SK-N-SH (cell line): ENCODE measurements at regions not wholly inside any gene's neighbourhood (a gene's known extent, or its start where the extent isn't known, plus 50 kb on each side); places are given as distances from the start of the nearest gene placed in this dataset.

Experiments used
- CTCF ChIA-PET: fragments of 300-600, 350-600 bp; formaldehyde crosslinking; extraction: SDS; loops from one replicate; lab custom pipeline; 2021; lab: Yijun Ruan, JAX
- POLR2A ChIA-PET: fragments of 350-600 bp; sonication (Branson Sonifier 250); formaldehyde crosslinking; extraction: SDS; loops from one replicate; lab custom pipeline; 2020; ENCODE audit warnings: antibody characterized with exemption, inconsistent platforms; lab: Yijun Ruan, JAX
- DNase-seq: peaks from one replicate; pipeline ENCODE4 v3.0.0; 2012
- H2AFZ ChIP-seq: fragments of 200-600 bp; sonication (generic); 2 replicates; pipeline ENCODE4 v1.8.1; 2016; ENCODE audit warnings: antibody characterized with exemption, mild to moderate bottlenecking, low read depth
- H3F3A ChIP-seq: fragments of 200-600 bp; sonication (generic); replicated peaks from 2 replicates; pipeline ENCODE3; 2016; ENCODE audit warnings: antibody characterized with exemption, mild to moderate bottlenecking; ENCODE audit not compliant: insufficient read depth
- H3K27ac ChIP-seq, 2 experiments: fragments of 200-500 bp in 1 of 2; fragments of 200-600 bp in 1 of 2; sonication (Bioruptor generic) in 1 of 2; sonication (generic), shearing (Covaris generic) in 1 of 2; 2 replicates each; pipeline versions ENCODE4 v1.5.1 to v1.6.1; 2014 to 2016; ENCODE audit warnings: low read depth in 2 of 2, inconsistent platforms in 1 of 2, low read length in 1 of 2, mild to moderate bottlenecking in 1 of 2, mixed read lengths in 1 of 2
- H3K27me3 ChIP-seq: fragments of 200-600 bp; sonication (generic), shearing (Covaris generic); 2 replicates; pipeline ENCODE4 v1.6.1; 2016; ENCODE audit warnings: mixed run types; ENCODE audit not compliant: insufficient read depth
- H3K36me3 ChIP-seq, 2 experiments: fragments of 200-500 bp in 1 of 2; fragments of 200-600 bp in 1 of 2; sonication (Bioruptor generic) in 1 of 2; sonication (generic) in 1 of 2; replicated peaks in 1 of 2; 2 replicates each; pipeline versions ENCODE3 to v1.5.1; 2014 to 2016; ENCODE audit warnings: low read length in 1 of 2, mild to moderate bottlenecking in 1 of 2; ENCODE audit not compliant: insufficient read depth in 2 of 2, control insufficient read depth in 1 of 2
- H3K4me1 ChIP-seq, 2 experiments: fragments of 200-500 bp in 1 of 2; fragments of 200-600 bp in 1 of 2; sonication (Bioruptor generic) in 1 of 2; sonication (generic), shearing (Covaris generic) in 1 of 2; 2 replicates each; pipeline versions ENCODE4 v1.5.1 to v1.6.1; 2014 to 2016; ENCODE audit warnings: low read depth in 1 of 2, low read length in 1 of 2, mixed run types in 1 of 2; ENCODE audit not compliant: insufficient read depth in 2 of 2, control insufficient read depth in 1 of 2
- H3K4me2 ChIP-seq: fragments of 200-600 bp; sonication (generic), shearing (Covaris generic); 2 replicates; pipeline ENCODE4 v1.6.1; 2017; ENCODE audit warnings: mixed run types
- H3K4me3 ChIP-seq, 2 experiments: fragments of 200-500 bp in 1 of 2; fragments of 200-600 bp in 1 of 2; sonication (Bioruptor generic) in 1 of 2; sonication (generic), shearing (Covaris generic) in 1 of 2; 2 replicates each; pipeline versions ENCODE4 v1.5.1 to v1.8.1; 2014 to 2016; ENCODE audit warnings: low read depth in 2 of 2, inconsistent platforms in 1 of 2, low read length in 1 of 2, mild to moderate bottlenecking in 1 of 2, mixed read lengths in 1 of 2, moderate library complexity in 1 of 2
- H3K79me2 ChIP-seq: fragments of 200-600 bp; sonication (generic); 2 replicates; pipeline ENCODE4 v1.8.1; 2017; ENCODE audit warnings: mild to moderate bottlenecking; ENCODE audit not compliant: insufficient read depth
- H3K9ac ChIP-seq: fragments of 200-600 bp; sonication (generic); 2 replicates; pipeline ENCODE4 v1.6.1; 2017; ENCODE audit warnings: mixed run types
- H3K9me2 ChIP-seq: fragments of 200-600 bp; sonication (generic); 2 replicates; pipeline ENCODE4 v1.6.1; 2017; ENCODE audit warnings: mixed run types
- H3K9me3 ChIP-seq: fragments of 200-600 bp; sonication (generic); 2 replicates; pipeline ENCODE4 v1.6.1; 2017; ENCODE audit warnings: mixed run types, mild to moderate bottlenecking, moderate library complexity
- H4K20me1 ChIP-seq: fragments of 200-600 bp; sonication (generic); 2 replicates; pipeline ENCODE4 v1.6.1; 2017; ENCODE audit warnings: mild to moderate bottlenecking, mixed run types; ENCODE audit not compliant: insufficient read depth
- CHD2 ChIP-seq: fragments of 150-350 bp; IDR thresholded peaks from 2 replicates; pipeline ENCODE4 v1.6.1; 2018; ENCODE audit warnings: low read length; ENCODE audit not compliant: partially characterized antibody
- EP300 ChIP-seq, 2 experiments: IDR thresholded peaks; 2 replicates each; pipeline versions ENCODE4 v1.4.0 to v1.6.1; 2012; ENCODE audit warnings: borderline replicate concordance in 1 of 2, low read depth in 1 of 2, low read length in 1 of 2
- FOXJ3 ChIP-seq: sonication (generic); formaldehyde crosslinking; IDR thresholded peaks from 2 replicates; pipeline ENCODE4 v1.5.1; 2020; ENCODE audit warnings: mild to moderate bottlenecking, missing genetic modification reagents
- GATA2 ChIP-seq: sonication (generic); formaldehyde crosslinking; IDR thresholded peaks from 2 replicates; pipeline ENCODE4 v1.5.0; 2020; ENCODE audit warnings: mild to moderate bottlenecking, missing genetic modification reagents
- JUND ChIP-seq: IDR thresholded peaks from 2 replicates; pipeline ENCODE4 v1.4.0; 2012
- MEF2A ChIP-seq: IDR thresholded peaks from 2 replicates; pipeline ENCODE4 v1.4.0; 2012; ENCODE audit warnings: low read depth, borderline replicate concordance
- MXI1 ChIP-seq: IDR thresholded peaks from 2 replicates; pipeline ENCODE4 v1.6.1; 2012; ENCODE audit warnings: mild to moderate bottlenecking, low read depth, low read length, improper control_type of control experiment
- NFIC ChIP-seq: IDR thresholded peaks from 2 replicates; pipeline ENCODE4 v1.4.0; 2012; ENCODE audit warnings: borderline replicate concordance
- POLR2AphosphoS5 ChIP-seq: IDR thresholded peaks from 2 replicates; pipeline ENCODE4 v1.6.1; 2012; ENCODE audit warnings: low read depth, low read length
- TCF12 ChIP-seq: IDR thresholded peaks from 2 replicates; pipeline ENCODE4 v1.4.0; 2012
- YY1 ChIP-seq: IDR thresholded peaks from 2 replicates; pipeline ENCODE4 v1.4.0; 2012; ENCODE audit warnings: low read depth, mild to moderate bottlenecking
- WGBS: methylation state at CpG from one replicate; pipeline ENCODE4 v1.1.6; 2017; ENCODE audit warnings: low lambda C conversion rate; 5-methylcytosine and 5-hydroxymethylcytosine counted together
- TF ChIP-seq, protein P1 (sequence below): IDR thresholded peaks from 2 replicates; pipeline ENCODE4 v1.4.0; 2012; ENCODE audit warnings: low read depth, borderline replicate concordance
- TF ChIP-seq, protein P2 (sequence below): IDR thresholded peaks from 2 replicates; pipeline ENCODE4 v1.4.0; 2012; ENCODE audit warnings: low read depth, borderline replicate concordance
- TF ChIP-seq, protein P3 (sequence below): fragments of 150-350 bp; IDR thresholded peaks from 2 replicates; pipeline ENCODE4 v1.6.1; 2017; ENCODE audit warnings: antibody characterized with exemption, low read length, low read depth, borderline replicate concordance
- TF ChIP-seq, protein P4 (sequence below): IDR thresholded peaks from 2 replicates; pipeline ENCODE4 v1.6.1; 2012; ENCODE audit warnings: mild to moderate bottlenecking, low read depth, low read length, moderate library complexity

DNA sequence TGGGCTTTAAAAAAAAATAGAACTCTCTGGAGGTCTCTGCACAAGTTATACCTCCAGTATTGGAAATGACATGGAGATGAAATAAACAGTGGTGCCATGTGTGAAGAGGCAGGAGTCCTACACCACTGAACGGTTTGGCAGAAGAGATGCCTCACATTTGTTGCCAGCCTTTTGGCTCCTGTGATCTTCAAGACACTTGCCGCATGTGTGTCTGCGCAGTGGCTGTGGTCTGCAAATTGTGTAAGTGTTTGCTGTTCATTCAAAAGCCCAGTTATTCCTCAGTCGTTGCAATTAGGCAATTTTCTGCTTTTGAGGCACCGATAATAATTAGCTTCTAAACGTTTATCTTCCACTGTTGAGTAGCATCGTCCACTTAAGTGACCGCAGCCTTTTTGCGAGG, 319.1 kb downstream of the BRD1 start:
- Histone ChIP-seq H4K20me1 (no peaks in the 10 kb centered on the region), H3K27ac (no peak overlapping the region), H3K79me2 (no peaks in the 10 kb centered on the region), H3K4me1 (no peaks in the 10 kb centered on the region), H3K36me3 (no peaks in the 10 kb centered on the region), H3K27me3 (no peaks in the 10 kb centered on the region), H2AFZ (no peak overlapping the region), H3K4me3 (no peak overlapping the region), H3K9me2 (no peaks in the 10 kb centered on the region), H3K4me2 (no peak overlapping the region), H3F3A (no peaks in the 10 kb centered on the region), H3K9ac (no peak overlapping the region), H3K9me3 (no peaks in the 10 kb centered on the region; the same call in 1 of the 2 replicates)
- TF ChIP-seq TCF12 (no peak), EP300 (IDR thresholded peaks at IDR 0.05; ENCODE audit: borderline replicate concordance in 1 of 2, low read depth in 1 of 2, low read length in 1 of 2) (no peak), YY1 (no peak), GATA2 (CRISPR knock-in tag) (no peak), MXI1 (no peak), JUND (no peak), NFIC (no peak), CHD2 (no peak), POLR2AphosphoS5 (no peak), FOXJ3 (no peak), MEF2A (no peak)
- TF ChIP-seq, protein P1, sequence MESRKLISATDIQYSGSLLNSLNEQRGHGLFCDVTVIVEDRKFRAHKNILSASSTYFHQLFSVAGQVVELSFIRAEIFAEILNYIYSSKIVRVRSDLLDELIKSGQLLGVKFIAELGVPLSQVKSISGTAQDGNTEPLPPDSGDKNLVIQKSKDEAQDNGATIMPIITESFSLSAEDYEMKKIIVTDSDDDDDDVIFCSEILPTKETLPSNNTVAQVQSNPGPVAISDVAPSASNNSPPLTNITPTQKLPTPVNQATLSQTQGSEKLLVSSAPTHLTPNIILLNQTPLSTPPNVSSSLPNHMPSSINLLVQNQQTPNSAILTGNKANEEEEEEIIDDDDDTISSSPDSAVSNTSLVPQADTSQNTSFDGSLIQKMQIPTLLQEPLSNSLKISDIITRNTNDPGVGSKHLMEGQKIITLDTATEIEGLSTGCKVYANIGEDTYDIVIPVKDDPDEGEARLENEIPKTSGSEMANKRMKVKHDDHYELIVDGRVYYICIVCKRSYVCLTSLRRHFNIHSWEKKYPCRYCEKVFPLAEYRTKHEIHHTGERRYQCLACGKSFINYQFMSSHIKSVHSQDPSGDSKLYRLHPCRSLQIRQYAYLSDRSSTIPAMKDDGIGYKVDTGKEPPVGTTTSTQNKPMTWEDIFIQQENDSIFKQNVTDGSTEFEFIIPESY = no peak
- TF ChIP-seq, protein P2, sequence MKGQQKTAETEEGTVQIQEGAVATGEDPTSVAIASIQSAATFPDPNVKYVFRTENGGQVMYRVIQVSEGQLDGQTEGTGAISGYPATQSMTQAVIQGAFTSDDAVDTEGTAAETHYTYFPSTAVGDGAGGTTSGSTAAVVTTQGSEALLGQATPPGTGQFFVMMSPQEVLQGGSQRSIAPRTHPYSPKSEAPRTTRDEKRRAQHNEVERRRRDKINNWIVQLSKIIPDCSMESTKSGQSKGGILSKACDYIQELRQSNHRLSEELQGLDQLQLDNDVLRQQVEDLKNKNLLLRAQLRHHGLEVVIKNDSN = no peak
- TF ChIP-seq, protein P3, sequence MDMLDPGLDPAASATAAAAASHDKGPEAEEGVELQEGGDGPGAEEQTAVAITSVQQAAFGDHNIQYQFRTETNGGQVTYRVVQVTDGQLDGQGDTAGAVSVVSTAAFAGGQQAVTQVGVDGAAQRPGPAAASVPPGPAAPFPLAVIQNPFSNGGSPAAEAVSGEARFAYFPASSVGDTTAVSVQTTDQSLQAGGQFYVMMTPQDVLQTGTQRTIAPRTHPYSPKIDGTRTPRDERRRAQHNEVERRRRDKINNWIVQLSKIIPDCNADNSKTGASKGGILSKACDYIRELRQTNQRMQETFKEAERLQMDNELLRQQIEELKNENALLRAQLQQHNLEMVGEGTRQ = no peak
- TF ChIP-seq, protein P4, sequence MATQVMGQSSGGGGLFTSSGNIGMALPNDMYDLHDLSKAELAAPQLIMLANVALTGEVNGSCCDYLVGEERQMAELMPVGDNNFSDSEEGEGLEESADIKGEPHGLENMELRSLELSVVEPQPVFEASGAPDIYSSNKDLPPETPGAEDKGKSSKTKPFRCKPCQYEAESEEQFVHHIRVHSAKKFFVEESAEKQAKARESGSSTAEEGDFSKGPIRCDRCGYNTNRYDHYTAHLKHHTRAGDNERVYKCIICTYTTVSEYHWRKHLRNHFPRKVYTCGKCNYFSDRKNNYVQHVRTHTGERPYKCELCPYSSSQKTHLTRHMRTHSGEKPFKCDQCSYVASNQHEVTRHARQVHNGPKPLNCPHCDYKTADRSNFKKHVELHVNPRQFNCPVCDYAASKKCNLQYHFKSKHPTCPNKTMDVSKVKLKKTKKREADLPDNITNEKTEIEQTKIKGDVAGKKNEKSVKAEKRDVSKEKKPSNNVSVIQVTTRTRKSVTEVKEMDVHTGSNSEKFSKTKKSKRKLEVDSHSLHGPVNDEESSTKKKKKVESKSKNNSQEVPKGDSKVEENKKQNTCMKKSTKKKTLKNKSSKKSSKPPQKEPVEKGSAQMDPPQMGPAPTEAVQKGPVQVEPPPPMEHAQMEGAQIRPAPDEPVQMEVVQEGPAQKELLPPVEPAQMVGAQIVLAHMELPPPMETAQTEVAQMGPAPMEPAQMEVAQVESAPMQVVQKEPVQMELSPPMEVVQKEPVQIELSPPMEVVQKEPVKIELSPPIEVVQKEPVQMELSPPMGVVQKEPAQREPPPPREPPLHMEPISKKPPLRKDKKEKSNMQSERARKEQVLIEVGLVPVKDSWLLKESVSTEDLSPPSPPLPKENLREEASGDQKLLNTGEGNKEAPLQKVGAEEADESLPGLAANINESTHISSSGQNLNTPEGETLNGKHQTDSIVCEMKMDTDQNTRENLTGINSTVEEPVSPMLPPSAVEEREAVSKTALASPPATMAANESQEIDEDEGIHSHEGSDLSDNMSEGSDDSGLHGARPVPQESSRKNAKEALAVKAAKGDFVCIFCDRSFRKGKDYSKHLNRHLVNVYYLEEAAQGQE = no peak
- ChIA-PET POLR2A (no interaction called here), CTCF (interaction anchor here (1.1 kb wide), 1 partner anchor 95 kb away, joined by 3 read pairs; no protein-coding TSS in a partner anchor)
- DNase-seq = no peak
- 36% methylated on average over 9 of the region's 9 CpGs for WGBS
